HG03558 (cell line): ENCODE measurements at regions not wholly inside any gene's neighbourhood (a gene's known extent, or its start where the extent isn't known, plus 50 kb on each side); places are given as distances from the start of the nearest gene placed in this dataset.
"Not testable (repeated sequence)": the region's sequence is repeated elsewhere in the genome, so short reads cannot be mapped to it uniquely, and the experiment has no call there.

ENCODE experiments used
- ATAC-seq: cut with Tn5 transposase; IDR thresholded peaks from one replicate; pipeline ENCODE4 v1.9.1; 2021; ENCODE audit warnings: moderate number of reproducible peaks; ENCODE audit not compliant: unreplicated experiment; ENCODE audit errors: extremely low read depth

- ATAC-seq, result no peak
These were observed 499.6 kb upstream of the SYNCRIP start for GRCh38 chr6:86142326-86142725.

GRCh38 chr6:86128130-86128814 lies 485.6 kb upstream of the SYNCRIP start:
- no peak for ATAC-seq

GRCh38 chr6:86122086-86122485 lies 479.4 kb upstream of the SYNCRIP start:
- ATAC-seq, result no peak

- no peak for ATAC-seq
These were observed 475.6 kb upstream of the SYNCRIP start for GRCh38 chr6:86118271-86118670.

GRCh38 chr6:86107985-86108384 lies 465.3 kb upstream of the SYNCRIP start:
- ATAC-seq, result no peak

GRCh38 chr6:86087954-86088353 lies 445.3 kb upstream of the SYNCRIP start:
- ATAC-seq, result no peak

GRCh38 chr6:86079938-86080337 lies 437.3 kb upstream of the SYNCRIP start:
- no peak for ATAC-seq

- no peak for ATAC-seq
These were observed 427.5 kb upstream of the SYNCRIP start for GRCh38 chr6:86070151-86070550.

GRCh38 chr6:86065002-86065401 lies 422.3 kb upstream of the SYNCRIP start:
- not testable (repeated sequence) for ATAC-seq

GRCh38 chr6:86057293-86057980 lies 414.8 kb upstream of the SYNCRIP start:
- ATAC-seq, result not testable (repeated sequence)

- ATAC-seq, result no peak
These were observed 402.4 kb upstream of the SYNCRIP start for GRCh38 chr6:86045038-86045437.

GRCh38 chr6:86042214-86042613 lies 399.5 kb upstream of the SYNCRIP start:
- no peak for ATAC-seq

- no peak for ATAC-seq
These were observed 389.0 kb upstream of the SYNCRIP start for GRCh38 chr6:86031713-86032112.

- ATAC-seq, result no peak
These were observed 388.2 kb upstream of the SYNCRIP start for GRCh38 chr6:86030875-86031274.

- no peak for ATAC-seq
These were observed 386.1 kb upstream of the SYNCRIP start for GRCh38 chr6:86028776-86029175.

GRCh38 chr6:86026890-86027289 lies 384.2 kb upstream of the SYNCRIP start:
- not testable (repeated sequence) for ATAC-seq

- no peak for ATAC-seq
These were observed 374.6 kb upstream of the SYNCRIP start for GRCh38 chr6:86017236-86017635.

GRCh38 chr6:86016567-86016966 lies 373.9 kb upstream of the SYNCRIP start:
- no peak for ATAC-seq

GRCh38 chr6:86016077-86016476 lies 373.4 kb upstream of the SYNCRIP start:
- ATAC-seq, result no peak

- ATAC-seq, result peak; percentile 36
These were observed 370.3 kb upstream of the SYNCRIP start for GRCh38 chr6:86012991-86013390.

- no peak for ATAC-seq
These were observed 368.5 kb upstream of the SYNCRIP start for GRCh38 chr6:86010915-86011786.
